Left lung (tissue), 4 donors: ENCODE measurements at regions not wholly inside any gene's neighbourhood (a gene's known extent, or its start where the extent isn't known, plus 50 kb on each side); places are given as distances from the start of the nearest gene placed in this dataset.

Experiments used
- ATAC-seq: fragments of 200-7000 bp; cut with Tn5 transposase; one replicate; pipeline ENCODE4 v1.9.1; 2020; ENCODE audit warnings: moderate library complexity
- DNase-seq, 4 donors: peaks; one replicate each; pipeline ENCODE4 v3.0.0-alpha.2; 2013 to 2020
- H3K27ac ChIP-seq, 2 donors: fragments of 200-600 bp; sonication (generic) in 1 of 2; one replicate each; pipeline versions ENCODE4 v1.5.0 to v1.8.0; 2020 to 2021
- H3K27me3 ChIP-seq, 2 donors: fragments of 200-600 bp; sonication (generic) in 1 of 2; one replicate each; pipeline versions ENCODE4 v1.5.0 to v1.8.0; 2020 to 2021
- H3K36me3 ChIP-seq, 2 donors: fragments of 200-600 bp; sonication (generic) in 1 of 2; one replicate each; pipeline versions ENCODE4 v1.5.0 to v1.8.0; 2020 to 2021
- H3K4me1 ChIP-seq, 2 donors: fragments of 200-600 bp; one replicate each; pipeline ENCODE4 v1.8.0; 2021
- H3K4me3 ChIP-seq, 2 donors: fragments of 200-600 bp; sonication (generic) in 1 of 2; one replicate each; pipeline versions ENCODE4 v1.5.0 to v1.8.0; 2020 to 2021; ENCODE audit warnings: mild to moderate bottlenecking in 1 of 2
- H3K9me3 ChIP-seq, 2 donors: fragments of 200-600 bp; sonication (generic) in 1 of 2; one replicate each; pipeline versions ENCODE4 v1.5.0 to v1.8.0; 2020 to 2021
- intact Hi-C, 2 donors: fragments of 100-400 bp; cut with DNase I; formaldehyde crosslinking; loops; one replicate each; pipeline versions ENCODE4 v1.11.2 to v1.14.2; 2022
- TF ChIP-seq, protein P1 (sequence below), 2 donors: fragments of 200-600 bp; sonication (generic) in 1 of 2; IDR thresholded peaks; one replicate each; pipeline versions ENCODE4 v1.5.0 to v1.8.0; 2021; ENCODE audit warnings: antibody characterized with exemption in 2 of 2
- donor health status: DM: no; HTN: yes; CAD: no.
- donor health status: DM: no; HTN: no; CAD: no.

DNA sequence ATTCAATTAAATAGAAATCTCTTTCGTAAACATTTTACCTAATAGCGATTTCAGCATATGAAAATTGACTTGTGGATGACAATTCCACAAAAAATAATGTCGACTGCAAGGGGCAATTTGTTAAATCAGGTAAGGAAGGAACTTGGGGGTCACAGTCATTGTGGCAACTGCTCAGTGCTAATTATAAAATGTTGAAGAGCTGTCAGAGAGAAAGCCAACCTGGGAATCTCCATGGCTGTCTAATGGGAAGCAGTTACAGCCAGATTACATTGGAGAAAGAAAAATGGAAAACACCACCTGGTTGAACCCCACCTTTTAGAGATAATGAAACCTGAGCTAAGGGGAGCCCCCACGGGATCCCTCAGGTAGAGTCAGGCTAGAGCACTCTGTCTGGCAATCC lies 373.9 kb downstream of the FOXO1 start:
- TF ChIP-seq, protein P1, sequence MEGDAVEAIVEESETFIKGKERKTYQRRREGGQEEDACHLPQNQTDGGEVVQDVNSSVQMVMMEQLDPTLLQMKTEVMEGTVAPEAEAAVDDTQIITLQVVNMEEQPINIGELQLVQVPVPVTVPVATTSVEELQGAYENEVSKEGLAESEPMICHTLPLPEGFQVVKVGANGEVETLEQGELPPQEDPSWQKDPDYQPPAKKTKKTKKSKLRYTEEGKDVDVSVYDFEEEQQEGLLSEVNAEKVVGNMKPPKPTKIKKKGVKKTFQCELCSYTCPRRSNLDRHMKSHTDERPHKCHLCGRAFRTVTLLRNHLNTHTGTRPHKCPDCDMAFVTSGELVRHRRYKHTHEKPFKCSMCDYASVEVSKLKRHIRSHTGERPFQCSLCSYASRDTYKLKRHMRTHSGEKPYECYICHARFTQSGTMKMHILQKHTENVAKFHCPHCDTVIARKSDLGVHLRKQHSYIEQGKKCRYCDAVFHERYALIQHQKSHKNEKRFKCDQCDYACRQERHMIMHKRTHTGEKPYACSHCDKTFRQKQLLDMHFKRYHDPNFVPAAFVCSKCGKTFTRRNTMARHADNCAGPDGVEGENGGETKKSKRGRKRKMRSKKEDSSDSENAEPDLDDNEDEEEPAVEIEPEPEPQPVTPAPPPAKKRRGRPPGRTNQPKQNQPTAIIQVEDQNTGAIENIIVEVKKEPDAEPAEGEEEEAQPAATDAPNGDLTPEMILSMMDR (IDR thresholded peaks at IDR 0.05), result no peak
- ATAC-seq, result no peak

DNA sequence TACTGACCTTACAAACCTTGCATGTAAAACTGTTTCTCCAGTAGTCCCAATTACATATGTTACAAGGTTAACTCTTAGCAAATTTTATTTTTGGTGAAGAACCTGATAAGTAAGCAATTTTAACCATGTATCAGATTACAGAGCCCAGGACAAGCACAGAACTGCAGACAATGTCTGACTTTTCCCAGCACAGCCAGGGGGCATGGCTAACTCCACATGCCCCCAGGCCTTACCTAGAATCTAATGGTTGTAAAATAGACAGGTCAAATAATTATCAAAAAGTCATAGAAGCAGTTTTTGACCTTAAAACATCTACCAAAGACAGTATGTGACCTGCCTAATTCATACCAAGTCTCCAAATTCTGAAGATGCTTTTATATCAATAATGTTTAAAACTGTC lies 364.1 kb downstream of the FOXO1 start:
- no peaks in the 10 kb centered on the region for H3K36me3 ChIP-seq
- H3K9me3 ChIP-seq, result peaks cover 0 to 17% of the 10 kb centered on the region in 2 donors
- H3K4me1 ChIP-seq, result no peaks in the 10 kb centered on the region
- H3K27me3 ChIP-seq, result no peaks in the 10 kb centered on the region
- H3K27ac ChIP-seq, result no peak overlapping the region
- TF ChIP-seq, protein P1 (IDR thresholded peaks at IDR 0.05), result no peak
- no peak for DNase-seq
- intact Hi-C loops, result no loop called here
- H3K4me3 ChIP-seq, result no peak overlapping the region
- ATAC-seq, result no peak

More for the DNA sequence above, 373.9 kb downstream of the FOXO1 start:
- H3K4me1 ChIP-seq, result no peaks in the 10 kb centered on the region
- H3K36me3 ChIP-seq, result no peaks in the 10 kb centered on the region
- H3K27me3 ChIP-seq, result no peaks in the 10 kb centered on the region
- intact Hi-C loops, result no loop called here
- no peak overlapping the region for H3K4me3 ChIP-seq
- no peak for DNase-seq
- no peak overlapping the region for H3K27ac ChIP-seq
- H3K9me3 ChIP-seq, result peaks cover 0 to 15% of the 10 kb centered on the region in 2 donors

DNA sequence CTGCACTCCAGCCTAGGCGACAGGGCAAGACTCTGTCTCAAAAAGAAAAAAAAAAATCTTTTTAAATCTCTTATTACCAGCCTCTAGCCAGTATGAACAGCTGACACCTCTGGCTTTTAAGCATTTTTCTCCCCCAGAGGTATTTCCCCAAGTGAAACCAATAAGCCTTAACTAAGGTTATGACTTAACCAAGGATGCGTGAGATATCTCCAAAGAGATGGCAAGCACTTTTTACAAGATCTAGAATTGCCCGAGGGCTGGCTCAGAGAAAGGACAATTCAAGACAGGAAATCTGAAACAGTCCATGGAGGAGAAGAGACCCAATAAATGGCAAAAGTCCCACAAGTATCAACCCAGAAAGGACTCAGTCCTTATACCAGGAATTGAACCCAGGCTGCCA lies 362.1 kb downstream of the FOXO1 start:
- TF ChIP-seq, protein P1 (IDR thresholded peaks at IDR 0.05), result no peak
- intact Hi-C loops, result no loop called here

GRCh38 chr13:40306817-40307216 lies 359.6 kb downstream of the FOXO1 start:
- intact Hi-C loops, result no loop called here
- H3K9me3 ChIP-seq, result peaks cover 0 to 16% of the 10 kb centered on the region in 2 donors
- H3K36me3 ChIP-seq, result no peaks in the 10 kb centered on the region
- no peaks in the 10 kb centered on the region for H3K27me3 ChIP-seq
- no peak overlapping the region for H3K4me3 ChIP-seq
- no peak for DNase-seq
- TF ChIP-seq, protein P1 (IDR thresholded peaks at IDR 0.05), result no peak
- ATAC-seq, result no peak
- no peaks in the 10 kb centered on the region for H3K4me1 ChIP-seq
- H3K27ac ChIP-seq, result no peak overlapping the region

More for the DNA sequence above, 362.1 kb downstream of the FOXO1 start:
- Histone ChIP-seq H3K36me3 (no peaks in the 10 kb centered on the region), H3K4me1 (no peaks in the 10 kb centered on the region), H3K9me3 (peaks cover 0 to 17% of the 10 kb centered on the region in 2 donors), H3K4me3 (no peak overlapping the region), H3K27me3 (no peaks in the 10 kb centered on the region), H3K27ac (no peak overlapping the region)
- ATAC-seq (no peak), DNase-seq (no peak)

GRCh38 chr13:40309881-40310280 lies 356.6 kb downstream of the FOXO1 start:
- DNase-seq, result no peak
- Histone ChIP-seq H3K9me3 (peaks cover 0 to 11% of the 10 kb centered on the region in 2 donors), H3K27me3 (no peaks in the 10 kb centered on the region), H3K27ac (no peak overlapping the region), H3K4me1 (peaks cover 0 to 4% of the 10 kb centered on the region in 2 donors), H3K36me3 (no peaks in the 10 kb centered on the region), H3K4me3 (no peak overlapping the region)
- intact Hi-C loops, result no loop called here
- ATAC-seq, result no peak
- TF ChIP-seq, protein P1 (IDR thresholded peaks at IDR 0.05), result no peak
